Lower lobe of right lung (tissue), 2 donors: ENCODE measurements at regions not wholly inside any gene's neighbourhood (a gene's known extent, or its start where the extent isn't known, plus 50 kb on each side); places are given as distances from the start of the nearest gene placed in this dataset.

Experiments used
- ATAC-seq, 2 donors: fragments of 200-7000 bp; cut with Tn5 transposase; one replicate each; pipeline ENCODE4 v1.9.1; 2020 to 2022; ENCODE audit warnings: mild to moderate bottlenecking in 2 of 2, moderate library complexity in 2 of 2
- DNase-seq: peaks from one replicate; pipeline ENCODE4 v3.0.0-alpha.2; 2020
- H3K27ac ChIP-seq: fragments of 200-600 bp; one replicate; pipeline ENCODE4 v1.8.0; 2022
- H3K27me3 ChIP-seq: fragments of 200-600 bp; one replicate; pipeline ENCODE4 v1.8.0; 2022; ENCODE audit warnings: low read depth
- H3K36me3 ChIP-seq: fragments of 200-600 bp; one replicate; pipeline ENCODE4 v1.8.0; 2022; ENCODE audit warnings: mild to moderate bottlenecking
- H3K4me1 ChIP-seq: fragments of 200-600 bp; one replicate; pipeline ENCODE4 v1.8.0; 2022
- H3K4me3 ChIP-seq: fragments of 200-600 bp; one replicate; pipeline ENCODE4 v1.8.0; 2022; ENCODE audit warnings: mild to moderate bottlenecking
- H3K9me3 ChIP-seq: fragments of 200-600 bp; one replicate; pipeline ENCODE4 v1.8.0; 2022
- CTCF ChIP-seq: fragments of 200-600 bp; IDR thresholded peaks from one replicate; pipeline ENCODE4 v1.8.0; 2022; ENCODE audit warnings: antibody characterized with exemption, mild to moderate bottlenecking
- intact Hi-C: fragments of 100-400 bp; cut with DNase I; formaldehyde crosslinking; loops from one replicate; pipeline ENCODE4 v1.11.0; 2022
- donor health status: DM: no; HTN: yes; CAD: no; lungs with severe emphysema.

- H3K27me3 ChIP-seq = no peaks in the 10 kb centered on the region
- DNase-seq (no peak), ATAC-seq (no peak)
- no peak for TF ChIP-seq CTCF
- H3K4me1 ChIP-seq = no peaks in the 10 kb centered on the region
- H3K36me3 ChIP-seq = no peaks in the 10 kb centered on the region
- H3K9me3 ChIP-seq = no peaks in the 10 kb centered on the region
- H3K4me3 ChIP-seq = no peak overlapping the region
- intact Hi-C loops = no loop called here
- no peak overlapping the region for H3K27ac ChIP-seq
Observed at GRCh38 chr4:171601091-171601490, 212.1 kb upstream of the GALNTL6 start.

GRCh38 chr4:171599628-171600027, 213.6 kb upstream of the GALNTL6 start:
- no peaks in the 10 kb centered on the region for H3K4me1 ChIP-seq
- intact Hi-C loops = no loop called here
- H3K27ac ChIP-seq = no peak overlapping the region
- DNase-seq = no peak
- H3K36me3 ChIP-seq = no peaks in the 10 kb centered on the region
- H3K4me3 ChIP-seq = no peak overlapping the region
- no peak for ATAC-seq
- H3K9me3 ChIP-seq = no peaks in the 10 kb centered on the region
- TF ChIP-seq CTCF = no peak
- no peaks in the 10 kb centered on the region for H3K27me3 ChIP-seq

- Histone ChIP-seq H3K4me1 (no peaks in the 10 kb centered on the region), H3K27me3 (no peaks in the 10 kb centered on the region), H3K4me3 (no peak overlapping the region), H3K27ac (no peak overlapping the region), H3K9me3 (no peaks in the 10 kb centered on the region), H3K36me3 (no peaks in the 10 kb centered on the region)
- no peak for TF ChIP-seq CTCF
- no peak for DNase-seq
- intact Hi-C loops = no loop called here
- no peak for ATAC-seq
Observed at GRCh38 chr4:171594293-171594692, 218.9 kb upstream of the GALNTL6 start.

- no peaks in the 10 kb centered on the region for H3K4me1 ChIP-seq
Observed at GRCh38 chr4:171590716-171591115, 222.5 kb upstream of the GALNTL6 start.

GRCh38 chr4:171588764-171589163, 224.4 kb upstream of the GALNTL6 start:
- TF ChIP-seq CTCF = no peak
- no peak for DNase-seq
- ATAC-seq = no peak
- Histone ChIP-seq H3K27me3 (no peaks in the 10 kb centered on the region), H3K4me3 (no peak overlapping the region), H3K27ac (no peak overlapping the region), H3K9me3 (no peaks in the 10 kb centered on the region), H3K4me1 (no peaks in the 10 kb centered on the region), H3K36me3 (no peaks in the 10 kb centered on the region)
- intact Hi-C loops = no loop called here

More at GRCh38 chr4:171590716-171591115, 222.5 kb upstream of the GALNTL6 start:
- ATAC-seq = no peak
- Histone ChIP-seq H3K9me3 (no peaks in the 10 kb centered on the region), H3K27me3 (no peaks in the 10 kb centered on the region), H3K4me3 (no peak overlapping the region), H3K27ac (no peak overlapping the region), H3K36me3 (no peaks in the 10 kb centered on the region)
- TF ChIP-seq CTCF = no peak
- intact Hi-C loops = no loop called here
- no peak for DNase-seq

- intact Hi-C loops = no loop called here
- no peak for ATAC-seq
- H3K27ac ChIP-seq = no peak overlapping the region
- no peaks in the 10 kb centered on the region for H3K36me3 ChIP-seq
- no peak for DNase-seq
- H3K27me3 ChIP-seq = no peaks in the 10 kb centered on the region
- H3K9me3 ChIP-seq = no peaks in the 10 kb centered on the region
- no peak for TF ChIP-seq CTCF
- H3K4me1 ChIP-seq = no peaks in the 10 kb centered on the region
- no peak overlapping the region for H3K4me3 ChIP-seq
Observed at GRCh38 chr4:171588051-171588545, 225.1 kb upstream of the GALNTL6 start.
